Esophagus squamous epithelium (tissue), 5 donors: ENCODE measurements at regions not wholly inside any gene's neighbourhood (a gene's known extent, or its start where the extent isn't known, plus 50 kb on each side); places are given as distances from the start of the nearest gene placed in this dataset.
"Not testable (repeated sequence)": the region's sequence is repeated elsewhere in the genome, so short reads cannot be mapped to it uniquely, and the experiment has no call there.

Source experiments
- DNase-seq: peaks from one replicate; lab custom pipeline; 2025; lab: John Stamatoyannopoulos, UW
- H3K27ac ChIP-seq, 4 donors: fragments of 200-600 bp; sonication (generic); one replicate each; pipeline ENCODE4 v1.5.1; 2016 to 2019; ENCODE audit warnings: mild to moderate bottlenecking in 1 of 4
- H3K27me3 ChIP-seq, 4 donors: fragments of 200-600 bp; sonication (generic); 1 replicate in 3 of 4; 2 replicates in 1 of 4; pipeline versions ENCODE4 v1.5.1 to v1.6.0; 2017 to 2021; ENCODE audit warnings: antibody characterized with exemption in 1 of 4
- H3K36me3 ChIP-seq, 3 donors: fragments of 200-600 bp; sonication (generic); one replicate each; pipeline ENCODE4 v1.5.1; 2016 to 2019
- H3K4me1 ChIP-seq, 3 donors: fragments of 200-600 bp; sonication (generic); one replicate each; pipeline ENCODE4 v1.5.1; 2017 to 2019
- H3K4me3 ChIP-seq, 4 donors: fragments of 200-600 bp; sonication (generic); 1 replicate in 3 of 4; 2 replicates in 1 of 4; pipeline ENCODE4 v1.5.1; 2016 to 2019; ENCODE audit warnings: mild to moderate bottlenecking in 2 of 4, moderate library complexity in 1 of 4
- H3K9me3 ChIP-seq, 3 donors: fragments of 200-600 bp; sonication (generic); one replicate each; pipeline ENCODE4 v1.5.1; 2016 to 2019
- CTCF ChIP-seq, 6 experiments: fragments of 450-650 bp in 4 of 6; fragments of 200-600 bp in 2 of 6; sonication (generic) in 2 of 6; IDR thresholded peaks; one replicate each; pipeline ENCODE4 v1.5.1; 2016 to 2019; ENCODE audit warnings: antibody characterized with exemption in 6 of 6, mild to moderate bottlenecking in 4 of 6, moderate library complexity in 4 of 6
- POLR2A ChIP-seq, 4 donors: fragments of 450-650 bp; IDR thresholded peaks; one replicate each; pipeline ENCODE4 v1.6.1; 2017; ENCODE audit warnings: antibody characterized with exemption in 4 of 4, mild to moderate bottlenecking in 4 of 4, moderate library complexity in 3 of 4
- WGBS, 2 donors: methylation state at CpG; one replicate each; pipeline ENCODE4 v1.1.5; 2018; 5-methylcytosine and 5-hydroxymethylcytosine counted together
- intact Hi-C: fragments of 100-400 bp; cut with DNase I; formaldehyde crosslinking; loops from one replicate; pipeline ENCODE4 v1.15.0; 2022
- donor health status: DM: yes; HTN: yes; CAD: no.

GRCh38 chr18:27520401-27520800 lies 335.3 kb upstream of the CHST9 start:
- Histone ChIP-seq H3K9me3 (no peaks in the 10 kb centered on the region), H3K27ac (no peak overlapping the region), H3K36me3 (no peaks in the 10 kb centered on the region), H3K4me3 (no peak overlapping the region), H3K4me1 (no peaks in the 10 kb centered on the region), H3K27me3 (no peaks in the 10 kb centered on the region)
- 50 to 52% methylated on average over 2 of the region's 2 CpGs for WGBS, 2 donors
- TF ChIP-seq CTCF (IDR thresholded peaks at IDR 0.05) (no peak), POLR2A (IDR thresholded peaks at IDR 0.05) (no peak)
- intact Hi-C loops = no loop called here
- no peak for DNase-seq

DNA sequence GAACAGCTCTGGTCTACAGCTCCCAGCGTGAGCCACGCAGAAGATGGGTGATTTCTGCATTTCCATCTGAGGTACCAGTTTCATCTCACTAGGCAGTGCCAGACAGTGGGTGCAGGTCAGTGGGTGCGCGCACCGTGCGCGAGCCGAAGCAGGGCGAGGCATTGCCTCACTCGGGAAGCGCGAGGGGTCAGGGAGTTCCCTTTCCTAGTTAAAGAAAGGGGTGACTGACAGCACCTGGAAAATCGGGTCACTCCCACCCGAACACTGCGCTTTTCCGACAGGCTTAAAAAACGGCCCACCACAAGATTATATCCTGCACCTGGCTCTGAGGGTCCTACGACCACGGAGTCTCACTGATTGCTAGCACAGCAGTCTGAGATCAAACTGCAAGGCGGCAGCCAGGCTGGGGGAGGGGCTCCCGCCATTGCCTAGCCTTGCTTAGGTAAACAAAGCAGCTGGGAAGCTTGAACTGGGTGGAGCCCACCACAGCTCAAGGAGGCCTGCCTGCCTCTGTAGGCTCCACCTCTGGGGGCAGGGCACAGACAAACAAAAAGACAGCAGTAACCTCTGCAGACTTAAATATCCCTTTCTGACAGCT lies 325.0 kb upstream of the CHST9 start:
- H3K36me3 ChIP-seq, H3K9me3 ChIP-seq, H3K4me1 ChIP-seq, DNase-seq, H3K27me3 ChIP-seq, intact Hi-C loops, H3K4me3 ChIP-seq, H3K27ac ChIP-seq: not testable (repeated sequence)
- WGBS, 2 donors = 87% methylated on average over 16 to 19 of the region's 21 CpGs

DNA sequence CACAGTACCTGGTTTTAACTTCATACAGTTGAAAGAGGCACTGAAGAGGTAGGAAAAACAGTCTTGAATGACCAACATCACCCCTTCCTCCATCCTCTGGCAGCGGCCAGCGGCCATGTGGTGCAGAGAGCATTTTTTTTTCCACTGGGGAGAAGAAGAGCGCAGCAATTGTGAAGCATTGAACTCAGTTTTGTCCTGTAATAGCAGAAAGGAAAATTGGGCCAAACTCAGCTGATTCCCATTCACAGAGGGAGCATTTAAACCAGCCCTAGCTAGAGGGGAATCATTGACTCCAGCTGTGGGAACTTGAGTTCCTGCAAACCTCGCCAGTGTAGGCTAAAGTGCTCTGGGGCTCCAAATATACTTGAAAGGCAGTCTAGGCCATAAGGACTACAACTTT lies 316.6 kb upstream of the CHST9 start:
- DNase-seq = no peak
- no peaks in the 10 kb centered on the region for H3K36me3 ChIP-seq
- 66 to 69% methylated on average over 4 of the region's 4 CpGs for WGBS, 2 donors
- H3K4me3 ChIP-seq = no peak overlapping the region
- intact Hi-C loops = no loop called here
- TF ChIP-seq CTCF (IDR thresholded peaks at IDR 0.05) = no peak
- TF ChIP-seq POLR2A (IDR thresholded peaks at IDR 0.05) = no peak
- no peak overlapping the region for H3K27ac ChIP-seq
- peaks cover 0 to 3% (median 0%) of the 10 kb centered on the region in 3 donors for H3K9me3 ChIP-seq
- H3K27me3 ChIP-seq = no peaks in the 10 kb centered on the region
- H3K4me1 ChIP-seq = no peaks in the 10 kb centered on the region

GRCh38 chr18:27500531-27500930 lies 315.4 kb upstream of the CHST9 start:
- 49 to 70% methylated on average over 5 of the region's 5 CpGs for WGBS, 2 donors
- intact Hi-C loops = no loop called here
- no peaks in the 10 kb centered on the region for H3K27me3 ChIP-seq
- peaks cover 0 to 3% (median 0%) of the 10 kb centered on the region in 3 donors for H3K9me3 ChIP-seq
- DNase-seq = no peak
- H3K4me3 ChIP-seq = no peak overlapping the region
- H3K36me3 ChIP-seq = no peaks in the 10 kb centered on the region
- no peak for TF ChIP-seq CTCF (IDR thresholded peaks at IDR 0.05)
- no peak for TF ChIP-seq POLR2A (IDR thresholded peaks at IDR 0.05)
- H3K4me1 ChIP-seq = no peaks in the 10 kb centered on the region
- H3K27ac ChIP-seq = no peak overlapping the region

GRCh38 chr18:27497246-27497645 lies 312.1 kb upstream of the CHST9 start:
- 56 to 76% methylated on average over 4 of the region's 4 CpGs for WGBS, 2 donors
- Histone ChIP-seq H3K27ac (no peak overlapping the region), H3K4me1 (no peaks in the 10 kb centered on the region), H3K9me3 (no peaks in the 10 kb centered on the region), H3K36me3 (no peaks in the 10 kb centered on the region), H3K27me3 (no peaks in the 10 kb centered on the region), H3K4me3 (no peak overlapping the region)
- intact Hi-C loops = no loop called here
- TF ChIP-seq CTCF (IDR thresholded peaks at IDR 0.05) (no peak), POLR2A (IDR thresholded peaks at IDR 0.05) (no peak)
- no peak for DNase-seq

DNA sequence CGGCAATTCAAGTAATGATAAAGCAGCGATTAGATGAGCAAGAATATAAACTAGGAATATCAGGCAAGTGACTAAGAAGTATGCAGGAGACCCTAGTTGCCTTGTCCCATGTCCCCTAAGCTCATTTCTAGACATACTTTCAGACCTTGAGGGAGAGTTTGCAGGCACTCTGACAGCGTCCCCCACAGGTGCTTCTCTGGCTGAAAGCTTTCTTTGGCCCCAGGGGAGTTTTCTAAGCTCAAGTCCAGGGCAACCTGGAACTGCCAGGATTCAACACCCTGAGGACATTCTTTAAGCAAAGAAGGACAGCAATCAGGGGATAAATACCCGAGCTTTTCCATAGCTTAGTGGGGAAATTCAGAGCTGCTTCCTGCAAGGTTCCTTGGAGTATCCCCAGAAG lies 308.1 kb upstream of the CHST9 start:
- H3K9me3 ChIP-seq = no peaks in the 10 kb centered on the region
- DNase-seq = no peak
- no peaks in the 10 kb centered on the region for H3K27me3 ChIP-seq
- intact Hi-C loops = no loop called here
- 48 to 59% methylated on average over 4 of the region's 4 CpGs for WGBS, 2 donors
- H3K4me1 ChIP-seq = no peaks in the 10 kb centered on the region
- no peaks in the 10 kb centered on the region for H3K36me3 ChIP-seq
- no peak for TF ChIP-seq CTCF (IDR thresholded peaks at IDR 0.05)
- TF ChIP-seq POLR2A (IDR thresholded peaks at IDR 0.05) = no peak
- H3K4me3 ChIP-seq = no peak overlapping the region
- H3K27ac ChIP-seq = no peak overlapping the region
